ENCODE measurements at regions not wholly inside any gene's neighbourhood (a gene's known extent, or its start where the extent isn't known, plus 50 kb on each side); places are given as distances from the start of the nearest gene placed in this dataset.

- no peak for TF ChIP-seq CTCF (IDR thresholded peaks at IDR 0.05)
- no peak for TF ChIP-seq POLR2A (IDR thresholded peaks at IDR 0.05)
- Histone ChIP-seq H3K4me1 (no peaks in the 10 kb centered on the region), H3K27me3 (no peaks in the 10 kb centered on the region), H3K9me3 (no peaks in the 10 kb centered on the region), H3K4me3 (no peak overlapping the region), H3K27ac (no peak overlapping the region), H3K36me3 (ENCODE audit: low read depth, missing control alignments) (no peaks in the 10 kb centered on the region)
- intact Hi-C loops (cut with DNase I; ENCODE audit: low total_unique reads) = no loop called here
- DNase-seq = no peak
Measured at GRCh38 chr2:137812517-137812916, 151.8 kb upstream of the HNMT start.

GRCh38 chr2:137813176-137813575, 151.1 kb upstream of the HNMT start:
- Histone ChIP-seq H3K27ac (no peak overlapping the region), H3K4me3 (no peak overlapping the region), H3K9me3 (no peaks in the 10 kb centered on the region), H3K27me3 (no peaks in the 10 kb centered on the region), H3K4me1 (no peaks in the 10 kb centered on the region), H3K36me3 (ENCODE audit: low read depth, missing control alignments) (no peaks in the 10 kb centered on the region)
- no peak for DNase-seq
- intact Hi-C loops (cut with DNase I; ENCODE audit: low total_unique reads) = no loop called here
- TF ChIP-seq CTCF (IDR thresholded peaks at IDR 0.05) (no peak), POLR2A (IDR thresholded peaks at IDR 0.05) (no peak)
- WGBS, 2 donors = 75 to 81% methylated on average over 3 of the region's 3 CpGs

- Histone ChIP-seq H3K27ac (no peak overlapping the region), H3K4me3 (no peak overlapping the region), H3K36me3 (ENCODE audit: low read depth, missing control alignments) (no peaks in the 10 kb centered on the region), H3K9me3 (no peaks in the 10 kb centered on the region), H3K27me3 (no peaks in the 10 kb centered on the region), H3K4me1 (no peaks in the 10 kb centered on the region)
- TF ChIP-seq CTCF (IDR thresholded peaks at IDR 0.05) = no peak
- no peak for TF ChIP-seq POLR2A (IDR thresholded peaks at IDR 0.05)
- no peak for DNase-seq
- intact Hi-C loops (cut with DNase I; ENCODE audit: low total_unique reads) = no loop called here
- WGBS, 2 donors = 65 to 77% methylated on average over 3 of the region's 3 CpGs
Measured at GRCh38 chr2:137817058-137817457, 147.2 kb upstream of the HNMT start.

- intact Hi-C loops (cut with DNase I; ENCODE audit: low total_unique reads) = no loop called here
- Histone ChIP-seq H3K27me3 (no peaks in the 10 kb centered on the region), H3K27ac (no peak overlapping the region), H3K4me3 (no peak overlapping the region), H3K9me3 (no peaks in the 10 kb centered on the region), H3K4me1 (no peaks in the 10 kb centered on the region), H3K36me3 (ENCODE audit: low read depth, missing control alignments) (no peaks in the 10 kb centered on the region)
- TF ChIP-seq POLR2A (IDR thresholded peaks at IDR 0.05) = no peak
- TF ChIP-seq CTCF (IDR thresholded peaks at IDR 0.05) = no peak
- WGBS, 2 donors = 90 to 92% methylated on average over 4 of the region's 4 CpGs
- DNase-seq = no peak
Measured at GRCh38 chr2:137823196-137823595, 141.1 kb upstream of the HNMT start.

- Histone ChIP-seq H3K27me3 (no peaks in the 10 kb centered on the region), H3K9me3 (no peaks in the 10 kb centered on the region), H3K4me3 (no peak overlapping the region), H3K36me3 (ENCODE audit: low read depth, missing control alignments) (no peaks in the 10 kb centered on the region), H3K4me1 (no peaks in the 10 kb centered on the region), H3K27ac (no peak overlapping the region)
- DNase-seq = no peak
- intact Hi-C loops (cut with DNase I; ENCODE audit: low total_unique reads) = no loop called here
- WGBS, 2 donors = 84 to 96% methylated on average over 1 of the region's 1 CpG
- TF ChIP-seq CTCF (IDR thresholded peaks at IDR 0.05) (no peak), POLR2A (IDR thresholded peaks at IDR 0.05) (no peak)
Measured at GRCh38 chr2:137824501-137824900, 139.8 kb upstream of the HNMT start.
